Ascending aorta (tissue), 2 donors: ENCODE measurements at regions not wholly inside any gene's neighbourhood (a gene's known extent, or its start where the extent isn't known, plus 50 kb on each side); places are given as distances from the start of the nearest gene placed in this dataset.
"Not testable (repeated sequence)": the region's sequence is repeated elsewhere in the genome, so short reads cannot be mapped to it uniquely, and the experiment has no call there.

Experiments
- DNase-seq, 2 donors: peaks; one replicate each; pipeline ENCODE4 v3.0.0-alpha.2; 2019; ENCODE audit warnings: low spot score in 2 of 2
- H3K27ac ChIP-seq, 2 donors: fragments of 200-600 bp; sonication (generic); one replicate each; pipeline ENCODE4 v1.5.1; 2016 to 2017; ENCODE audit warnings: mild to moderate bottlenecking in 1 of 2
- H3K27me3 ChIP-seq: fragments of 200-600 bp; sonication (generic); one replicate; pipeline ENCODE4 v1.5.1; 2017
- H3K36me3 ChIP-seq, 2 donors: fragments of 200-600 bp; sonication (generic); one replicate each; pipeline ENCODE4 v1.5.1; 2016
- H3K4me1 ChIP-seq, 2 donors: fragments of 200-600 bp; sonication (generic); one replicate each; pipeline ENCODE4 v1.5.1; 2016 to 2017; ENCODE audit warnings: mild to moderate bottlenecking in 1 of 2
- H3K4me3 ChIP-seq, 2 donors: fragments of 200-600 bp; sonication (generic); one replicate each; pipeline ENCODE4 v1.5.1; 2016 to 2017; ENCODE audit warnings: mild to moderate bottlenecking in 1 of 2
- H3K9me3 ChIP-seq, 2 donors: fragments of 200-600 bp; sonication (generic); one replicate each; pipeline ENCODE4 v1.5.1; 2016
- intact Hi-C: fragments of 100-400 bp; cut with DNase I; formaldehyde crosslinking; loops from one replicate; pipeline ENCODE4 v1.15.1; 2023

DNA sequence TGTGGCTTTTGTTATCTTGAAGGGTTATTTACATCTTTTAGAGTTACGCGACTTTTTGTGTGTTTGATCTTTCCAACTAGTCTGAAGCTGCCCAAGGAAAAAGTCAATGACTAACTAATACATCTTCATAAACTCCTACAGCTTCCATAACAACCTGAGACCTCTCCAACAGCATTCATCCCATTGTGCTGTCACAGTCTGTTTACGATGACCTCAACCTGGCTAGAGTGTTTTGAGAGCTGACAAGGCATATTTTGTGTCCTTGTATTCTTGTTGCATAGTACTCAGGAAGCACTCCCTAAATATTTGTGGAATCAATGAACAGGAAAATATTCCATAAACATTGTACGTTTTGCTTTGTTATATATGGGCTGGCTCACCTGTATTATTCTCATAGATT lies 140.2 kb upstream of the NBPF9 start:
- intact Hi-C loops, H3K4me3 ChIP-seq, H3K4me1 ChIP-seq, H3K27me3 ChIP-seq, DNase-seq, H3K9me3 ChIP-seq, H3K36me3 ChIP-seq, H3K27ac ChIP-seq: not testable (repeated sequence)

- DNase-seq, H3K4me3 ChIP-seq, H3K4me1 ChIP-seq, H3K36me3 ChIP-seq, H3K27ac ChIP-seq, intact Hi-C loops, H3K27me3 ChIP-seq, H3K9me3 ChIP-seq: not testable (repeated sequence)
Observed at GRCh38 chr1:149244621-149245020, 141.3 kb upstream of the NBPF9 start.

GRCh38 chr1:149246212-149246611 lies 142.9 kb upstream of the NBPF9 start:
- H3K27ac ChIP-seq, H3K4me3 ChIP-seq, H3K27me3 ChIP-seq, intact Hi-C loops, DNase-seq, H3K4me1 ChIP-seq, H3K36me3 ChIP-seq, H3K9me3 ChIP-seq: not testable (repeated sequence)

DNA sequence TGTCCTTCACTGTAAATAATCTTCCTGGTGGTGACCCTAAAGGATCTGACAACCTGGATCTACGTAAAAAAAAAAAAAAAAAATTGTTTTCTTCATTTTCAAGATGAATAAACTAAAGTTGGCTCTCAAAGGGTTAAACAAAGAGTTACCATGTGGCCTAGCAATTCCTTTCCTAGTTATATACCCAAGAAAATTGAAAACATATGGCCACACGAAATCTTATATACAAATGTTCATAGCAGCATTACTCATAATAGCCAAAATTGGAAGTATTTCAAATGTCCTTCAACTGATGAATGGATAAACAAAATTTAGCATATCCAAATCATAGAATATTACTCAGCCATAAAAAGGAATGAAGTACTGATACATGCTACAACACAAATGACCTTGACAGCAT lies 145.3 kb upstream of the NBPF9 start:
- H3K27me3 ChIP-seq, H3K36me3 ChIP-seq, H3K9me3 ChIP-seq, H3K4me3 ChIP-seq, DNase-seq, intact Hi-C loops, H3K27ac ChIP-seq, H3K4me1 ChIP-seq: not testable (repeated sequence)

- H3K36me3 ChIP-seq, H3K9me3 ChIP-seq, DNase-seq, H3K4me3 ChIP-seq, H3K4me1 ChIP-seq, intact Hi-C loops, H3K27ac ChIP-seq, H3K27me3 ChIP-seq: not testable (repeated sequence)
Observed at GRCh38 chr1:149249850-149250467, 146.6 kb upstream of the NBPF9 start.

GRCh38 chr1:149254894-149255847 lies 151.8 kb upstream of the NBPF9 start:
- H3K4me3 ChIP-seq, intact Hi-C loops, DNase-seq, H3K4me1 ChIP-seq, H3K27ac ChIP-seq, H3K36me3 ChIP-seq, H3K9me3 ChIP-seq, H3K27me3 ChIP-seq: not testable (repeated sequence)

DNA sequence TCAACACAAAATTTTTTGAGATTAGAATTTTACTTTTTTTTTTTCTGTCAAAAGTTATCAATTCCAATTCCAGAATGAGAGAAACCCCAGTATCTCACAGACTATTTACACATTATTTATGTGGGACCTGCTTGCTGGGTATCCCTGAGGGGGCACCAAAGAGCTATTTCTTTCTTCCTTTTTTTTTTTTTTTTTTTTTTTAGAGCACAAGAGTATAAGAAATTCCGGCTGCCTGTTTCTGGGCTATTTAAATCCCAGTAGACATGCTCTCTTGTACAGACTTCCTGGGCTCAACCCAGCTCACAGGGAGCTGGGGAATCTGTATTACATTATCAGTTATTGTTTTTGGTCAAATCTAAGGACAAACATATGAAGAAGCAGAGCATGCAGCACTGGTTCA lies 156.9 kb upstream of the NBPF9 start:
- H3K9me3 ChIP-seq, H3K4me1 ChIP-seq, intact Hi-C loops, H3K27ac ChIP-seq, H3K36me3 ChIP-seq, DNase-seq, H3K4me3 ChIP-seq, H3K27me3 ChIP-seq: not testable (repeated sequence)

DNA sequence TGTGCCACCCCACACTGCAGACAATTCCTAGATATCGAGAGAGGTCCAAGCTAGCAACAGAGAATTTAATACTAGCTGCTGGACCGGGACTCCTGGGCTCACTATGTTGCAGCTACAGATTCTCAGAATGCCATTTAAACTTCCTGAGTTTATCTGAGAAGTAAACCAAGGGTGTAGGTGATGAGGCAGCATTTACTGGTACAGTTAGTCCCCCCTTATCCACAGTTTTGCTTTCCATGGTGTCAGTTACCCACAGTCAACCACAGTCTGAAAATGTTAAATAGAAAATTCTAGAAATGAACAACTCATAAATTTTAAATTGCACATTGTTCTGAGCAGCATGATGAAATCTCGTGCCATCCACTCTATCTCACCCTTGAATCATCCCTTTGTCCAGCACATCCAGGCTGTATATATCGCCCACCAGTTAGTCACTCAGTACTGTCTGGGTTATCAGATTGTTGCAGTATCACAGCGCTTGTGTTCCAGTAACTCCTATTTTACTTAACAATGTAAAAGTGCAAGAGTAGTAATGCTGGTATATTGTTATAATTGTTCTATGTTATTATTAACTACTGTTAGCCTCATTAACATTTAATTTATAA lies 157.5 kb upstream of the NBPF9 start:
- H3K4me3 ChIP-seq, H3K27ac ChIP-seq, H3K4me1 ChIP-seq, intact Hi-C loops, DNase-seq, H3K9me3 ChIP-seq, H3K27me3 ChIP-seq, H3K36me3 ChIP-seq: not testable (repeated sequence)

DNA sequence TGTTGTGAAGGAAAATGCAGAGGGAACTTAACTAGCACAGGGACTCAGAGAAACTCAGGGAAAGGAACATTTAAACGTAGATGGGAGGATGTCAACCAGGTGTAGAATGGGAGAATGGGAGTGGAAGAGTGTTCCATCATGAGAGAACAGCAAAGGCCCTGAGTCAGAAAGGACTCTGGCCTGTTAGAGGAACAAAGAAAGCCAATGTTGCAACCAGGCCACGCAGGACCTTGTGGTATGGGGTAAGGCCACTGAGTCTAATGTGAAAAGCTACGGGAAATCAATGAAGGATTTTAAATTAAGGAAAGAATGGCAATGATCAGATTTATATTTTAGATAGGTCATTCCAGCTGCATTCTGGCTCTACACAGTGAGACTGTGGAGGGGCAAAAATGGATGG lies 163.9 kb upstream of the NBPF9 start:
- intact Hi-C loops, DNase-seq, H3K36me3 ChIP-seq, H3K27ac ChIP-seq, H3K27me3 ChIP-seq, H3K9me3 ChIP-seq, H3K4me3 ChIP-seq, H3K4me1 ChIP-seq: not testable (repeated sequence)

- H3K27ac ChIP-seq, H3K27me3 ChIP-seq: not testable (repeated sequence)
Observed at GRCh38 chr1:149269001-149269702, 165.8 kb upstream of the NBPF9 start.

DNA sequence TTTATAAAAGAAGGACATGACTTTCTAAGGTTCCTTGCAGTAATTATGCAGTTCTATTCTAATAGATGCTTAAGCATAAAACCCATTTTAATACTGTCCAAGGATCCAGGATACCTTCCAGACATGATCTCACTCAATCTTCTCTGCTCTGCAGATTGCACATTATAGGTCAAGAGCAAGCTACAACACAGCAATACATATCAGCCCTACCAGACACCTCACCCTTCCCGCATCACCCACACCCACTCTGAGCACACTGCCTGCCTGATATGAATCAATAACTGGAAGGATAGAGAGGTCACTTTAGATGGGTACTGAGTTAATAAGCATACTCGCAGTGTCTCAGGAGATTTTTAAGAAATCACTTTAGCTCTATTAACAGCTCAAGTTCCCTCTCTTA lies 166.5 kb upstream of the NBPF9 start:
- H3K4me3 ChIP-seq, DNase-seq, intact Hi-C loops, H3K27me3 ChIP-seq, H3K27ac ChIP-seq, H3K36me3 ChIP-seq, H3K4me1 ChIP-seq, H3K9me3 ChIP-seq: not testable (repeated sequence)

More at GRCh38 chr1:149269001-149269702, 165.8 kb upstream of the NBPF9 start:
- H3K4me1 ChIP-seq, H3K4me3 ChIP-seq, intact Hi-C loops, DNase-seq, H3K36me3 ChIP-seq, H3K9me3 ChIP-seq: not testable (repeated sequence)

- H3K4me3 ChIP-seq, H3K4me1 ChIP-seq, H3K9me3 ChIP-seq, H3K27ac ChIP-seq, H3K36me3 ChIP-seq, H3K27me3 ChIP-seq, intact Hi-C loops, DNase-seq: not testable (repeated sequence)
Observed at GRCh38 chr1:149274493-149274892, 171.1 kb upstream of the NBPF9 start.

GRCh38 chr1:149275802-149276201 lies 172.5 kb upstream of the NBPF9 start:
- DNase-seq, H3K36me3 ChIP-seq, intact Hi-C loops, H3K9me3 ChIP-seq, H3K4me1 ChIP-seq, H3K4me3 ChIP-seq, H3K27me3 ChIP-seq, H3K27ac ChIP-seq: not testable (repeated sequence)

DNA sequence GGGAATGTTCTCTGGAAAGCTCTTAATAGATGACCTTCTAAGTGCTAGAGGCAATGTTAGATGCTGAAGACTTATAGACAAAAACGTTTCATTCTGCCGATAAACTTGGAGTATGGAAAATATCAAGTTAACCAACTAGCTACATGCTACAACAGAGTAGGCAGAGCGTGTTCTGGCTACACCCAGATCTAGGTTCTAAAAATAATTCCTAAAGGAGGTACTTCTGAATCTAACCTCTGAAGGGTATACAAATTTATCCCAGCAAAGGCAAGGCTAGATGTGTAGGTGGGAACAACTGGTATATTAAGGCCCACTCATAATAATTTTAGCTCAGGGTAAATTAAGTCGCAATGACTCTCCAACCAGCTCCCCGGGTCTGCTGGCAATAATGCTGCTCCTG lies 173.1 kb upstream of the NBPF9 start:
- H3K36me3 ChIP-seq, H3K27me3 ChIP-seq, H3K4me1 ChIP-seq, H3K4me3 ChIP-seq, H3K27ac ChIP-seq, H3K9me3 ChIP-seq, DNase-seq, intact Hi-C loops: not testable (repeated sequence)
